Upper lobe of left lung (tissue), 4 donors: ENCODE measurements at regions not wholly inside any gene's neighbourhood (a gene's known extent, or its start where the extent isn't known, plus 50 kb on each side); places are given as distances from the start of the nearest gene placed in this dataset.

Source experiments
- CTCF ChIP-seq, 6 experiments: fragments of 450-650 bp in 4 of 6; fragments of 200-600 bp in 2 of 6; sonication (generic) in 2 of 6; IDR thresholded peaks; one replicate each; pipeline ENCODE4 v1.5.1; 2016 to 2019; ENCODE audit warnings: antibody characterized with exemption in 6 of 6
- POLR2A ChIP-seq, 4 donors: fragments of 450-650 bp; IDR thresholded peaks; one replicate each; pipeline ENCODE4 v1.5.1; 2016 to 2017; ENCODE audit warnings: antibody characterized with exemption in 4 of 4, mild to moderate bottlenecking in 2 of 4
- POLR2AphosphoS5 ChIP-seq, 2 donors: sonication (generic); formaldehyde crosslinking; IDR thresholded peaks; one replicate each; pipeline ENCODE4 v1.5.1; 2017; ENCODE audit warnings: antibody characterized with exemption in 2 of 2

GRCh38 chr17:71302721-71303549 lies 817.9 kb upstream of the SOX9 start:
- no peak for TF ChIP-seq POLR2A (IDR thresholded peaks at IDR 0.05)
- TF ChIP-seq POLR2AphosphoS5 (IDR thresholded peaks at IDR 0.05) = no peak
- TF ChIP-seq CTCF (IDR thresholded peaks at IDR 0.05) = no peak
